Suprapubic skin (tissue), 4 donors: ENCODE measurements at regions not wholly inside any gene's neighbourhood (a gene's known extent, or its start where the extent isn't known, plus 50 kb on each side); places are given as distances from the start of the nearest gene placed in this dataset.

ENCODE experiments used
- CTCF ChIP-seq, 2 donors: fragments of 200-600 bp in 1 of 2; fragments of 450-650 bp in 1 of 2; sonication (generic) in 1 of 2; IDR thresholded peaks; one replicate each; pipeline ENCODE4 v1.5.1; 2016 to 2019; ENCODE audit warnings: antibody characterized with exemption in 2 of 2, mild to moderate bottlenecking in 1 of 2, moderate library complexity in 1 of 2
- EP300 ChIP-seq: sonication (generic); formaldehyde crosslinking; IDR thresholded peaks from one replicate; pipeline ENCODE4 v1.6.1; 2017; ENCODE audit warnings: antibody characterized with exemption
- POLR2A ChIP-seq, 2 donors: fragments of 450-650 bp; IDR thresholded peaks; one replicate each; pipeline ENCODE4 v1.6.1; 2017; ENCODE audit warnings: antibody characterized with exemption in 2 of 2, mild to moderate bottlenecking in 2 of 2, moderate library complexity in 2 of 2
- POLR2AphosphoS5 ChIP-seq, 3 donors: sonication (generic); formaldehyde crosslinking; IDR thresholded peaks; one replicate each; pipeline ENCODE4 v1.6.1; 2017; ENCODE audit warnings: antibody characterized with exemption in 3 of 3

- TF ChIP-seq EP300 (no peak), CTCF (IDR thresholded peaks at IDR 0.05) (no peak), POLR2A (IDR thresholded peaks at IDR 0.05) (no peak), POLR2AphosphoS5 (IDR thresholded peaks at IDR 0.05) (no peak)
These were observed 124.8 kb upstream of the LSM8 start for GRCh38 chr7:118059209-118059608.
